ENCODE measurements at regions not wholly inside any gene's neighbourhood (a gene's known extent, or its start where the extent isn't known, plus 50 kb on each side); places are given as distances from the start of the nearest gene placed in this dataset.
"Not testable (repeated sequence)": the region's sequence is repeated elsewhere in the genome, so short reads cannot be mapped to it uniquely, and the experiment has no call there.

GRCh38 chr16:31816141-31816540, 57.5 kb upstream of the ZNF267 start:
- not testable (repeated sequence) for H3K4me1 ChIP-seq (ENCODE audit: control insufficient read depth, insufficient read depth, low read length); H3K27me3 ChIP-seq (ENCODE audit: control insufficient read depth, insufficient read depth, low read length); H3K4me3 ChIP-seq (ENCODE audit: low read length); DNase-seq (ENCODE audit: low read depth, low spot score); H3K27ac ChIP-seq (ENCODE audit: low read length); H3K36me3 ChIP-seq (ENCODE audit: control insufficient read depth, insufficient read depth, low read length); H3K9me3 ChIP-seq (ENCODE audit: control insufficient read depth, insufficient read depth, low read length)
- no CpG with 5 or more reads among the region's 6 CpGs for WGBS (ENCODE audit: insufficient coverage, insufficient read length)

- peaks cover 7% of the 10 kb centered on the region for H3K9me3 ChIP-seq (ENCODE audit: control insufficient read depth, insufficient read depth, low read length)
- DNase-seq (ENCODE audit: low read depth, low spot score) = no peak
- H3K4me3 ChIP-seq (ENCODE audit: low read length) = no peak overlapping the region
- no CpG with 5 or more reads among the region's 38 CpGs for WGBS (ENCODE audit: insufficient coverage, insufficient read length)
- no peaks in the 10 kb centered on the region; the same call in 1 of the 2 replicates for H3K36me3 ChIP-seq (ENCODE audit: control insufficient read depth, insufficient read depth, low read length)
- no peaks in the 10 kb centered on the region for H3K4me1 ChIP-seq (ENCODE audit: control insufficient read depth, insufficient read depth, low read length)
- no peaks in the 10 kb centered on the region for H3K27me3 ChIP-seq (ENCODE audit: control insufficient read depth, insufficient read depth, low read length)
- H3K27ac ChIP-seq (ENCODE audit: low read length) = no peak overlapping the region
These were observed 54.2 kb upstream of the ZNF267 start for GRCh38 chr16:31819386-31819785.

DNA sequence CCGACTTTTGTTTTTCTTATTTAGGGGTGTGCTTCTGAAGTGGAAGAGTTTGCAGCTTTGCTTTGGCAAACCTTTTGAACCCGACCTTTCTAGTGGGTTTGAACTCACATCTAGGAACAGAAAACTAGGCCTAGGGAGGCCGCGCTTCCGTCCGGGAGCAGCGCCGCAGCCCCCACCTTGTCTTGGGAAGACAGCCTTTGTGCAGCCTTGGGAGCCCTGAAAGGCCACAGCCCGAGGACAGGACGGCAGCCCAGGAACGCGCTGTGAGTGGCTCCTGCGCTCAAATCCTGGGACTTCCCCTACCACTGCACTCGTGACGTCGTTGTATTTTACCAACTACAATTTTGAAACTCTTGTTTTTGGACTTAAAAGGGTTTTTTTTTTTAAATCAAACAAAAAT, 53.7 kb upstream of the ZNF267 start:
- Histone ChIP-seq H3K27me3 (ENCODE audit: control insufficient read depth, insufficient read depth, low read length) (no peaks in the 10 kb centered on the region), H3K9me3 (ENCODE audit: control insufficient read depth, insufficient read depth, low read length) (peaks cover 7% of the 10 kb centered on the region), H3K27ac (ENCODE audit: low read length) (no peak overlapping the region), H3K4me1 (ENCODE audit: control insufficient read depth, insufficient read depth, low read length) (no peaks in the 10 kb centered on the region), H3K4me3 (ENCODE audit: low read length) (no peak overlapping the region), H3K36me3 (ENCODE audit: control insufficient read depth, insufficient read depth, low read length) (no peaks in the 10 kb centered on the region; the same call in 1 of the 2 replicates)
- WGBS (ENCODE audit: insufficient coverage, insufficient read length) = no CpG with 5 or more reads among the region's 16 CpGs
- no peak for DNase-seq (ENCODE audit: low read depth, low spot score)
